ENCODE measurements at regions not wholly inside any gene's neighbourhood (a gene's known extent, or its start where the extent isn't known, plus 50 kb on each side); places are given as distances from the start of the nearest gene placed in this dataset.
A peak's percentile ranks its signal among the peaks of the same experiment; 100 is the strongest.

DNA sequence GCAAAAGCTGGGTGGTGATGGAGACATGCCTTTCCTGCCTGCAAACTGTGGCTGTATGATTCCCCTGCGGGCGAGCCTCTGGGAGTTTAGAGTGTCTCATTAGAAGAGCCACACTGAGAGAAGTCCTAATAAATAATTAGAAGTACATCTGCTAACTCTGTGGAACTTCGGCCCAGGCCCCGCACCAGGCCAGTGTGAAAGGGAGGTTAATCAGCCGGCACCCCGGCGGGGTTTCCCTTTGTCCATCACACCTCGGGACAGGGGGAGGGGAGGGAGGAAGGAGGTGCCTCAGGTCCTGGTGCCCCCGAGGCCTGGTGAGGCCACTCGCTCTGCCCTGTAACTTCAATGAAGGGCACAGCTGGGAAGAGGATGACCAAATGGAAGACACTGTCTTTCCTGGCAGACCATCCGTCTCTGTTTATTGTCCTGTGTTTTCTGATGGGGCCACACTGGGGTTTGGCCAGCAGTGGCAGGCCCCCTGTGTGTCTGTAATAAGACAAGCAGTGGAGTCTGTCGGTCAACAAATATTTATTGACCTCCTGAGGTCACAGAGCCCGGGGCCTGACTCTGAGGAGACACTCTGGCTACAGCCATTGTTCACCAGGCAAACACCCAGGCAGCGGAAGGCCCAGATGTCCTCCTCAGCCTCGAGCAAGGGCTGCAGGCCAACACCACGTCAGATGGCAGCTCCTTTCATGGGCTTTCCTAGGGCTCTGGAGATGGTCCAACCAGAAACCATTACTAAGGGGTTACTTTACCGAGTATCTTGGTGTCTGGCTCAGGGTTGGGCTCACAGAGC is 267.5 kb upstream of the RAB4A start:
- POLR2A ChIA-PET = no interaction called here

DNA sequence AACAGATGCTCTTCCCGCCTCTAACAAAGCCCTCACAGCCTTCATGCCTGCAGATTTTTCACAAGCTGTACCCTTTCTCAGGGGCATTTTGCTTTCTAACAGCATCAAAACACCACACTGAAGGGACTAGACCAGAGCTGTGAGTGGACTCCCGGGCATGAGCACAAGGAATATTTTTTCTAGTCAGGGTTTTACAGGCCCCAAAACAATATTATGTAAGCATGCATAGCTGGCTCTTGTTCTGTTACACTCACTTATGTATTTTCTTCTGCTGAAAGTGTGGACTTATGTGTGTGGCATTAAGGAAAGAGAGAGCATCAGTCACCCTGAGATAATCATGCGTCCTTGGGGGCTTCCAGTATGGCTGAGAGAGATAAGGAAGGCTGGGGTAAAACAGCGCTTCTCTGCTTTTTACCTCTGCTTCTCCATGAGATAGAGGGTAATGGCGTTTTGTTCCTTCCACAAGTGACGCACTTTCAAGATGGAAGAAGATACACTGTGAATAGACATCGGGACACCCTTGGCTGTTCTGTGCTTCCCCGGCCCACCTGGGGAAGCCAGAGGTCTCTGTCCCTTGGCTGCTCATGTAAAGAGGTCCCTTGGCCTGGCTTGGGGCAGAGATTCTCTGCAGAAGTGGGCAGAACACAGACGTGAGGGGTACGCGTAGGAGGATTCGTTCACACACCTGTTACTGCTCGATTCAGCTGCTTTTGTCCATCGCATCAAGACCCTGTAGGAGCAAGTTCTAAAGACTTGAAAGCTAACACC is 266.7 kb upstream of the RAB4A start:
- ChIA-PET POLR2A (no interaction called here), CTCF (interaction anchor here (0.8 to 1.2 kb wide), 2 partner anchors 27 to 29 kb away, joined by 3 read pairs; no protein-coding TSS in a partner anchor)
- Histone ChIP-seq H3K9me3 (ENCODE audit: control extremely low read depth in 1 of 5, control insufficient read depth in 4 of 5, insufficient read depth in 2 of 5, low read depth in 1 of 5, low read length in 4 of 5) (no peaks in the 10 kb centered on the region), H3K36me3 (ENCODE audit: control insufficient read depth in 4 of 4, insufficient read depth in 4 of 4, low read length in 3 of 4) (no peaks in the 10 kb centered on the region), H3K4me1 (ENCODE audit: control extremely low read depth in 1 of 4, control insufficient read depth in 4 of 4, insufficient read depth in 4 of 4, low read length in 3 of 4) (peaks cover 4 to 7% (median 5%) of the 10 kb centered on the region in 4 experiments), H3K4me3 (ENCODE audit: control insufficient read depth in 1 of 7, extremely low read depth in 1 of 7, insufficient read depth in 4 of 7, low read depth in 2 of 7, low read length in 6 of 7) (no peak overlapping the region), H3K27me3 (replicated peaks in 2 of 5; ENCODE audit: control insufficient read depth in 4 of 5, insufficient read depth in 5 of 5, low read length in 4 of 5) (no peaks in the 10 kb centered on the region), H3K27ac (ENCODE audit: insufficient read depth in 1 of 2, low read depth in 1 of 2, low read length in 2 of 2, poor library complexity in 1 of 2, severe bottlenecking in 2 of 2) (no peak overlapping the region)
- peak; percentile 64 to 83 (median 65) for DNase-seq
- 87% methylated on average over 13 of the region's 14 CpGs for WGBS (ENCODE audit: insufficient coverage)

More for the DNA sequence above, 267.5 kb upstream of the RAB4A start:
- no peak for DNase-seq
- Histone ChIP-seq H3K36me3 (ENCODE audit: control insufficient read depth in 4 of 4, insufficient read depth in 4 of 4, low read length in 3 of 4) (no peaks in the 10 kb centered on the region), H3K27ac (ENCODE audit: insufficient read depth in 1 of 2, low read depth in 1 of 2, low read length in 2 of 2, poor library complexity in 1 of 2, severe bottlenecking in 2 of 2) (no peak overlapping the region), H3K27me3 (replicated peaks in 2 of 5; ENCODE audit: control insufficient read depth in 4 of 5, insufficient read depth in 5 of 5, low read length in 4 of 5) (no peaks in the 10 kb centered on the region), H3K4me3 (ENCODE audit: control insufficient read depth in 1 of 7, extremely low read depth in 1 of 7, insufficient read depth in 4 of 7, low read depth in 2 of 7, low read length in 6 of 7) (no peak overlapping the region), H3K9me3 (ENCODE audit: control extremely low read depth in 1 of 5, control insufficient read depth in 4 of 5, insufficient read depth in 2 of 5, low read depth in 1 of 5, low read length in 4 of 5) (no peaks in the 10 kb centered on the region), H3K4me1 (ENCODE audit: control extremely low read depth in 1 of 4, control insufficient read depth in 4 of 4, insufficient read depth in 4 of 4, low read length in 3 of 4) (peaks cover 3 to 7% (median 4%) of the 10 kb centered on the region in 4 experiments)
- 94% methylated on average over 15 of the region's 17 CpGs for WGBS (ENCODE audit: insufficient coverage)
- CTCF ChIA-PET = interaction anchor here (0.8 to 1.6 kb wide), 3 partner anchors 13 to 30 kb away, joined by 3 read pairs; no protein-coding TSS in a partner anchor

DNA sequence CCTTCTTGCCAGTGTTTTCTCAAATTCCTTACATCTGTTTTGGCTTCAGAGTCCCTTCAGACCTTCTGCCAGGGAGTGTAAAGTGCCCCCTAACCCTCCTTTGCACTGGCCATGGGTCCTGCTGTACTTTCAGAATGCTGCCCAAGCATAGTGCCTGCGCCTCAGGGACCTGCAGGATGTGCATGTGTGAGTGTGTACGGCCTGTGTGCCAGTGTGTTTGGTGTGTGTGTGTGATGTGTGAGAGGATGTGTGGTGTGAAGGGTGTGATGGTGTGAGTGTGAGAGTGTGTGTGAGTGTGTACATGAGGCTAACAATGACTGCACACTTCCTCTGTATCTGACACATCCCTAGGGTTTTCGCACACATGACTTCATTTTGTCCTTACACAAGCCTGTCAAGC is 265.8 kb upstream of the RAB4A start:
- 100% methylated on average over 3 of the region's 3 CpGs for WGBS (ENCODE audit: insufficient coverage)
- no peak for DNase-seq
- peaks cover 4 to 7% (median 5%) of the 10 kb centered on the region in 4 experiments for H3K4me1 ChIP-seq (ENCODE audit: control extremely low read depth in 1 of 4, control insufficient read depth in 4 of 4, insufficient read depth in 4 of 4, low read length in 3 of 4)
- H3K36me3 ChIP-seq (ENCODE audit: control insufficient read depth in 4 of 4, insufficient read depth in 4 of 4, low read length in 3 of 4) = no peaks in the 10 kb centered on the region
- no peak overlapping the region for H3K27ac ChIP-seq (ENCODE audit: insufficient read depth in 1 of 2, low read depth in 1 of 2, low read length in 2 of 2, poor library complexity in 1 of 2, severe bottlenecking in 2 of 2)
- no peak overlapping the region for H3K4me3 ChIP-seq (ENCODE audit: control insufficient read depth in 1 of 7, extremely low read depth in 1 of 7, insufficient read depth in 4 of 7, low read depth in 2 of 7, low read length in 6 of 7)
- ChIA-PET CTCF (no interaction called here), POLR2A (no interaction called here)
- H3K9me3 ChIP-seq (ENCODE audit: control extremely low read depth in 1 of 5, control insufficient read depth in 4 of 5, insufficient read depth in 2 of 5, low read depth in 1 of 5, low read length in 4 of 5) = no peaks in the 10 kb centered on the region
- H3K27me3 ChIP-seq (replicated peaks in 2 of 5; ENCODE audit: control insufficient read depth in 4 of 5, insufficient read depth in 5 of 5, low read length in 4 of 5) = no peaks in the 10 kb centered on the region

DNA sequence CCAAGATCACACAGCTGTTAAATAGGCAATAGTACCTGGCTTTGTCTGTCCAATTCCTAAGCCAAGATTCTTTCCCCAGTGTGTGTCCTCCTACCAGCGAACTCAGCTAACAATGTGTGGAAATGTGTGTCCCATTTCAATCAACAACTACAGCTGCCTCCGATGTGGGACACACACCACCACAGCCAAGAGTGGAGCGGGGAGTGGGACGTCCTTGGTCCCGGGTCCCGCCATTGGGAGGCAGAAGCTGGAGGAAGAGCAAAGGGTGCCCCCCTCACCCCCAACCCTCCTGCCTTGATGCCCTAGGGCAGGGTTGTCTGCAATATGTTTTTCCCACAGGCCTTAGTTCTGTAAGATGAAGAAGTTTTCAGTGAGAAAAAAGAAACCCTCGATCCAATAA is 265.4 kb upstream of the RAB4A start:
- ChIA-PET POLR2A (no interaction called here), CTCF (no interaction called here)
- DNase-seq = no peak
- 100% methylated on average over 1 of the region's 7 CpGs for WGBS (ENCODE audit: insufficient coverage)
- Histone ChIP-seq H3K27me3 (replicated peaks in 2 of 5; ENCODE audit: control insufficient read depth in 4 of 5, insufficient read depth in 5 of 5, low read length in 4 of 5) (no peaks in the 10 kb centered on the region), H3K36me3 (ENCODE audit: control insufficient read depth in 4 of 4, insufficient read depth in 4 of 4, low read length in 3 of 4) (no peaks in the 10 kb centered on the region), H3K9me3 (ENCODE audit: control extremely low read depth in 1 of 5, control insufficient read depth in 4 of 5, insufficient read depth in 2 of 5, low read depth in 1 of 5, low read length in 4 of 5) (no peaks in the 10 kb centered on the region), H3K4me3 (ENCODE audit: control insufficient read depth in 1 of 7, extremely low read depth in 1 of 7, insufficient read depth in 4 of 7, low read depth in 2 of 7, low read length in 6 of 7) (no peak overlapping the region), H3K4me1 (ENCODE audit: control extremely low read depth in 1 of 4, control insufficient read depth in 4 of 4, insufficient read depth in 4 of 4, low read length in 3 of 4) (peaks cover 4 to 7% (median 5%) of the 10 kb centered on the region in 4 experiments), H3K27ac (ENCODE audit: insufficient read depth in 1 of 2, low read depth in 1 of 2, low read length in 2 of 2, poor library complexity in 1 of 2, severe bottlenecking in 2 of 2) (no peak overlapping the region)

DNA sequence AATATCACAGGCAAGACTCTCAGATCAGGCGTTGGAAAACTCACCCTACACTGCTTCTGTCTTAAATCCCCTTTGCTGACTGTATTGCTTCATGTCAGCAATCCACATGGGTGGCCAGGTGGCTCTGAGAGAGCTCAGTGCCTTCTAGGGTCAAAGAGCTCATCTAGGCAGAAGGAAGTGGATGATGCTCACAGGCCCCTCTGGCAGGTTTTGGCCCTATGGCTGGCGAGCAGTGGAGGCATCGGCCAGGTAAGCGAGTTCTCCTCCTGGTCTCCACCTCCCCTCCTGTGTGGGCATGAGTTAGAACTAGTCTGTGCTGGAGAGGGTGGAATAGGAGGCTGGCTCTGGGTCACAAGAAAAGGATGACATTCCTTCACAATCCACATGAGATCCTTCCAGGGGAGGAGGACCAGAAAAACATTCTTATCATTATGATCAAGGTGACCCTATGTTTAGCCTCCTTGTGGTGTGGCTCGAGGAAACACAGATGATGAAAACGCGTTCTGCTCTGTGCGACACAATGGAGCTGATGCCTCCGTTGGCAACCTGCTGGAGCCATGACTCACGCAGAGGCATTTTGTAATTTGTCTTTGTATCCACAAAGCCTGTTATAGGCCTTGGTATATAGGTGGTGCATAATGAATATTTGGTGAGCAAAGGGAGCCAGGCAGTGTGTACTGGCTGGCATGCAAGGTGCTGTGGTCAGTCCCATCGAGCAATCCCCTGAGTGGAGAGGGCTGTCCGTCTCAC is 264.6 kb upstream of the RAB4A start:
- no peak for DNase-seq
- Histone ChIP-seq H3K4me3 (ENCODE audit: control insufficient read depth in 1 of 7, extremely low read depth in 1 of 7, insufficient read depth in 4 of 7, low read depth in 2 of 7, low read length in 6 of 7) (no peak overlapping the region), H3K4me1 (ENCODE audit: control extremely low read depth in 1 of 4, control insufficient read depth in 4 of 4, insufficient read depth in 4 of 4, low read length in 3 of 4) (peaks cover 4 to 7% (median 5%) of the 10 kb centered on the region in 4 experiments), H3K27ac (ENCODE audit: insufficient read depth in 1 of 2, low read depth in 1 of 2, low read length in 2 of 2, poor library complexity in 1 of 2, severe bottlenecking in 2 of 2) (no peak overlapping the region), H3K9me3 (ENCODE audit: control extremely low read depth in 1 of 5, control insufficient read depth in 4 of 5, insufficient read depth in 2 of 5, low read depth in 1 of 5, low read length in 4 of 5) (no peaks in the 10 kb centered on the region), H3K27me3 (replicated peaks in 2 of 5; ENCODE audit: control insufficient read depth in 4 of 5, insufficient read depth in 5 of 5, low read length in 4 of 5) (no peaks in the 10 kb centered on the region), H3K36me3 (ENCODE audit: control insufficient read depth in 4 of 4, insufficient read depth in 4 of 4, low read length in 3 of 4) (no peaks in the 10 kb centered on the region)
- ChIA-PET CTCF (no interaction called here), POLR2A (no interaction called here)
- WGBS (ENCODE audit: insufficient coverage) = 95% methylated on average over 7 of the region's 12 CpGs

DNA sequence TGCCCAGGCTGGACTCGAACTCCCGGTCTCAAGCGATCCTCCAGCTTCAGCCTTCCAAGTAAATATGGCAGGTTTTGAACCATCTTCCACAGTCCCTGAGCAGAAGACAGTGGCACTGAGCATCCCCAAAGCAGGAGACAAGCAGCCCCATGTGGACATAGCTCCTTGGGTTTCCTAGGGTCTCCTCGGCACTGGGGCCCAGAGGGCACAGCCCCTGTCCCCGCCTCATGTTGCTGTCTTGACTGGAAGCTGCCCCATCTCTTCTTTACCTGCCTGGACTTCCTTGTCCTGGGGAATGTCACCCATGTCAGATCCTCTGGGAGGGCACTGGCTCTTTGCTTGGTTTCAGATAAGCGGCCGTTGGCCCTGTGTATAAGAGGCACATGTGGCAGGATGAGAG is 263.7 kb upstream of the RAB4A start:
- H3K4me3 ChIP-seq (ENCODE audit: control insufficient read depth in 1 of 7, extremely low read depth in 1 of 7, insufficient read depth in 4 of 7, low read depth in 2 of 7, low read length in 6 of 7) = no peak overlapping the region
- WGBS (ENCODE audit: insufficient coverage) = 98% methylated on average over 7 of the region's 7 CpGs
- H3K36me3 ChIP-seq (ENCODE audit: control insufficient read depth in 4 of 4, insufficient read depth in 4 of 4, low read length in 3 of 4) = no peaks in the 10 kb centered on the region
- H3K27ac ChIP-seq (ENCODE audit: insufficient read depth in 1 of 2, low read depth in 1 of 2, low read length in 2 of 2, poor library complexity in 1 of 2, severe bottlenecking in 2 of 2) = no peak overlapping the region
- POLR2A ChIA-PET = no interaction called here
- no peaks in the 10 kb centered on the region for H3K9me3 ChIP-seq (ENCODE audit: control extremely low read depth in 1 of 5, control insufficient read depth in 4 of 5, insufficient read depth in 2 of 5, low read depth in 1 of 5, low read length in 4 of 5)
- peaks cover 0 to 3% (median under 1%) of the 10 kb centered on the region in 4 experiments for H3K4me1 ChIP-seq (ENCODE audit: control extremely low read depth in 1 of 4, control insufficient read depth in 4 of 4, insufficient read depth in 4 of 4, low read length in 3 of 4)
- DNase-seq = no peak
- CTCF ChIA-PET = interaction anchor here (1.1 to 1.8 kb wide), 2 partner anchors 17 to 18 kb away, joined by 4 read pairs; no protein-coding TSS in a partner anchor
- H3K27me3 ChIP-seq (replicated peaks in 2 of 5; ENCODE audit: control insufficient read depth in 4 of 5, insufficient read depth in 5 of 5, low read length in 4 of 5) = no peaks in the 10 kb centered on the region
